ENCODE measurements at regions not wholly inside any gene's neighbourhood (a gene's known extent, or its start where the extent isn't known, plus 50 kb on each side); places are given as distances from the start of the nearest gene placed in this dataset.

DNA sequence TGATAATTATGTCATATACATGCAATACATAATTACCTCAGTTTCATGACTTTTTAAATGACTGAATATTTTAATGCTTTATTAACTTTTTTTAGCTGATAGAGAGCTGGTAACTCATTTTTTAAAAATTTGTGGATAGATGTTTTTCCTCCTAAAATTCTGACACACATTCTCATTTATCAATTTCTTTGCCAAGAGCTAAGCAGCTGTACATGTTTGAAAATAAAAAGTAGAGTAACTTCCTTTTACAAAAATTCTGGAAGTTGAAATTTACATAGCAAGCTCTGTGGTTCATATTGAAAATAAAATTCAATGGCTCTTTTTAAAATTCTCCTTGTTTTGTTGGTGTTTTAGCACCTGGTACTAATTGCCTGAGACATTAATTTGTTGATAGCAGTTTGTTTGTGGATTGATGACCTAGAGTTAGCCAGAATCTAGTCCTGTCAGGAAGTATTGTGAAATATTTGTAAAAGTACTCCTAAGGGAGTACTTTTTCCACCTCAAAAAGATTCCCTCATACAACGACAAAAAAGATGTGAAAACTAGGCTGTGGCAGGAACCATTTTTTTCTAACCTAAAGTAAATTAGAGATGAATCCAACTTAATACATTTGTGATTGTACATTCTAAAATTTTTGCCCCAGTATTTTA, 621.8 kb downstream of the BCKDHB start:
- no peak overlapping the region for H3K27ac ChIP-seq
- TF ChIP-seq, protein P1, sequence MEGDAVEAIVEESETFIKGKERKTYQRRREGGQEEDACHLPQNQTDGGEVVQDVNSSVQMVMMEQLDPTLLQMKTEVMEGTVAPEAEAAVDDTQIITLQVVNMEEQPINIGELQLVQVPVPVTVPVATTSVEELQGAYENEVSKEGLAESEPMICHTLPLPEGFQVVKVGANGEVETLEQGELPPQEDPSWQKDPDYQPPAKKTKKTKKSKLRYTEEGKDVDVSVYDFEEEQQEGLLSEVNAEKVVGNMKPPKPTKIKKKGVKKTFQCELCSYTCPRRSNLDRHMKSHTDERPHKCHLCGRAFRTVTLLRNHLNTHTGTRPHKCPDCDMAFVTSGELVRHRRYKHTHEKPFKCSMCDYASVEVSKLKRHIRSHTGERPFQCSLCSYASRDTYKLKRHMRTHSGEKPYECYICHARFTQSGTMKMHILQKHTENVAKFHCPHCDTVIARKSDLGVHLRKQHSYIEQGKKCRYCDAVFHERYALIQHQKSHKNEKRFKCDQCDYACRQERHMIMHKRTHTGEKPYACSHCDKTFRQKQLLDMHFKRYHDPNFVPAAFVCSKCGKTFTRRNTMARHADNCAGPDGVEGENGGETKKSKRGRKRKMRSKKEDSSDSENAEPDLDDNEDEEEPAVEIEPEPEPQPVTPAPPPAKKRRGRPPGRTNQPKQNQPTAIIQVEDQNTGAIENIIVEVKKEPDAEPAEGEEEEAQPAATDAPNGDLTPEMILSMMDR (conservative IDR thresholded peaks at IDR 0.05) = no peak
- no peak for TF ChIP-seq ZFX (IDR thresholded peaks at IDR 0.05)

DNA sequence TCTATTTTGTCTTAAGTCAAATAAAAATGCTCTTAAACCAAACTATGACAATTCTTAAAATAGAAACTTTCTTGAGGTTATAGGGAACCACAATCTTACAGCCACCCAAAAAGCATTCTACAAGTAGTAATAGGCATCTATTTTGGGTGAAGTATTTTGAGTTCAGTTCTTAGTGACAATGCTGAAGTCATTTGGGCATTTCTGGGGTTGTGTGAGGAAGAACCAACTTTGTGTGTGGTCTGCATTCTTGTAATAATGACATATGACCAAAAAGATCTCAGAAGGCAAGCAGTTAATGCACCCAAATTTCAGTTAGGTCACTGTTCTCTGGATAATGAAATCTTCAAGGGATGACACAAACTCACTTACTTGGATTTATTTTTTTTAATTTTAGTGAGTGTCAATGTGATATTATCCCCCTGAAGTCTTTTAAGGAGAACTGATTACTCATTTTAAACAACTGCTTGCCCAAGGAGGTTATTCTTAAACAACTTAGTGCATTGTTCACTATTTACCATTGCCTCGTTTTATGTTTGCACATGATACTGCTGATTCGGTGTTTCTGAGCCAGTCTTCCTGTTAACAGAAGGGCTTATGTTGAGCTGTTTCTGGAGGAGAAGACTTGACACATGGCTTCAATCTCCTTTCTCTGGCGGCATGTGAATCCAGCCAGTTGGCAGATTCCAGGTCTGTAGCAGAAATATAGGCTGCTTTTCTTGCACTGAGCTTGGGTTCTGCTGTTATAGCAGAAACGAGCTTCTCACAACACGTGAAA, 618.9 kb downstream of the BCKDHB start:
- H3K27ac ChIP-seq = no peak overlapping the region
- TF ChIP-seq ZFX (IDR thresholded peaks at IDR 0.05) = no peak
- TF ChIP-seq, protein P1 (conservative IDR thresholded peaks at IDR 0.05) = no peak

DNA sequence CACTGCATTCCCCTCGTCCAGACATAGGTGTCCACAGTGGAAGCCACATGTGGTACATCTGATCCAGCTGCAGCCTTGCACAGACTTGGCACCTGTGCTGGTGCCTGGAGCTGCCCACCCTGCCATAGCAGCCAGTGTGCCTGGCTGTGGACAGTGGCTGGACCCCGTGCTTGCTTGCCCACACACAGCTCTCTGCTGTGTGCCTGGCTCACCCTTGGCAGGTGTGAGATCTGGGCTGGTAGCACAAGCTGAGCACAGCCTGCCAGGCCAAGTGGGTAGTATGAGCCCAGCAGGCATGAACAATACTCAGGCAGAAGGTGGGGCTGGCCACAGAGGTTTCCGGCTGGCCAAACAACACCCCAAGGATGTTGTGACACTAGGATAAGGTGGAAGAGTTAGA, 614.4 kb downstream of the BCKDHB start:
- TF ChIP-seq, protein P1 (conservative IDR thresholded peaks at IDR 0.05) = no peak
- TF ChIP-seq ZFX (IDR thresholded peaks at IDR 0.05) = no peak
- H3K27ac ChIP-seq = no peak overlapping the region

DNA sequence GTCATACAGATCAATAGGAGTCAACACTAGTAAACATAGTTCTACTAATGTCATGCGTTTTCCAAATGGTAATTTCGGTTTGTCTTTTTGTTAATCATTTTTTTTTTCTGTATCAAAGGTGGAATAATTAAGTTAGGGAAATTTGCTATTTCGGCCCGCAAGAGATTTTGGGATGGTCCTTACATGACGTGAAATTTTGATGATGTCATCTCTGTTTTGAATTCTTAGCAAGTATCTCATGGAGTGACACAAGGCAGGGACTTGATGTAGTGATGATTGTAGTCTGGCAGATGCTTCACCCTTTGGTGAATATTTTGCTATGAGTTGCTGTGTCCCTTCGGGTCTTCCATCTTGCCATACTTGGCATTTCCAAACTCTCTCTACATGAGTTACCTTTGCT, 608.0 kb downstream of the BCKDHB start:
- no peak overlapping the region for H3K27ac ChIP-seq
- TF ChIP-seq, protein P1 (conservative IDR thresholded peaks at IDR 0.05) = no peak
- TF ChIP-seq ZFX (IDR thresholded peaks at IDR 0.05) = no peak

DNA sequence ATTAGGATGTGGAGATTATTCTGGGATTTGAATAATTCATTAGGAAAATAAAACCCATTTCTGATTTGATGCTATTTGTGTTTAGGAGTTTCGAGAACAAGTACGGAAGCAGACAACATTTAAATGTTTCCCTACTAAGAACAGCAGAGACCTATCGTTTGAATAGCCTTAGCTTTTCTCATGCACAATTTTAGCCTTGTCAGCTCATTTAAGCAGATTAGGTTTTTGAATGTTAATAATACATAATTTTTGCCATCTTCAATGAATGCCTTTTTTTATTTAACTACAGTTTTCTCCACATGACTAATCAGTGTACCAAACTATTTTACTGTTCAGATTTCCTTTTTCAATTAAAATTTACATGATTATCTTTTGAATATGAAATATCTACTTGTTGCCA, 592.0 kb downstream of the BCKDHB start:
- H3K27ac ChIP-seq = no peak overlapping the region
- TF ChIP-seq ZFX (IDR thresholded peaks at IDR 0.05) = no peak
- TF ChIP-seq, protein P1 (conservative IDR thresholded peaks at IDR 0.05) = no peak

DNA sequence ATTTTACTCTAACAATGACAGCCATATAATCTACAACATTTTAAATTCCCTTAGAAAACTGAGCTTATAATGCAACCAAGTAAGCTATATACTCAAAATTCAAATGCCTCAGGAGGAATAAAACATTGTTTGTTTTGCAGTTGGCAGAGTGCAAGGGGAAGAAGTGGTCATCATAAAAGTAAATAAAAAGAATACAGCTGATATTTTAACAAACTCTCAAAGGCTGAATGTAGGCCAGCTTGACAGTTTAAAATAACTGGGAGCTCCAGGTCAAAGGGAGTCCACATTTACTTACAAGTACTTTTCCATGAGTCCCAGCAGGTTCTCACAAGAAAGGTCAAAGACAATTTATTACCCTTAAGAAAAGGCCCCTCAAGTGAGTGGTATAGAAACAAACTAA, 589.8 kb downstream of the BCKDHB start:
- TF ChIP-seq ZFX (IDR thresholded peaks at IDR 0.05) = no peak
- TF ChIP-seq, protein P1 (conservative IDR thresholded peaks at IDR 0.05) = no peak

DNA sequence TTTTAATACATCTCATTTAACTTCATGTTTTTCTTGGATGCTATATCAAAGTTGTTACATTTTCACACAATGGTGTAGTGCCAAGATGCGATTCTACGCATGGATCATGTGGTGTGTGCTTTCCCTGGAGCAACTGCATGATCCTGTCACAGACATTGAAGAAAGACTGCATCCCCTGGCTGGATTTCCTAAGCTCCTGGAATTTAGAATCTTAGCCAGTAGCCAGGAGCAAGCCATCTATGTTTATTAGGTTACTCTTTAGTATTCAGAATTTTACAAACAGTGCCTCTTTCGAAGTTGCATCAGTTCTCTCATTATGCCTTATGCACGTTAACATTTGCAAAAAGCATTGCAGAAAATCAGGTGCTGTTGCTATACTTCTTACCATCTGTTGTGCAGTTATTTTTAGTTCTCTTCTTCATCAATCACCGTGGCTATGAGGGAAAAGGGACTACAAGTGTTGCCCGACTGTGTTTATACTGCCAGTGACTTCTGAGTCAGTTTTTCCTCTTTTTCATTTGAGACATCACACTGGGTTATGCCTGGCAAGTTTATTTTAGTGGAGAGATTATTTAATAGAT, 584.2 kb downstream of the BCKDHB start:
- TF ChIP-seq, protein P1 (conservative IDR thresholded peaks at IDR 0.05) = no peak
- TF ChIP-seq ZFX (IDR thresholded peaks at IDR 0.05) = no peak
- H3K27ac ChIP-seq = no peak overlapping the region

More for the DNA sequence above, 589.8 kb downstream of the BCKDHB start:
- no peak overlapping the region for H3K27ac ChIP-seq
